HL-60 (cell line): ENCODE measurements at regions not wholly inside any gene's neighbourhood (a gene's known extent, or its start where the extent isn't known, plus 50 kb on each side); places are given as distances from the start of the nearest gene placed in this dataset.
"Not testable (repeated sequence)": the region's sequence is repeated elsewhere in the genome, so short reads cannot be mapped to it uniquely, and the experiment has no call there.

ENCODE experiments used
- DNase-seq, 2 experiments: peaks; one replicate each; pipeline ENCODE4 v3.0.0-alpha.2; 2010 to 2020; ENCODE audit warnings: low read depth in 1 of 2, low spot score in 1 of 2
- H3K27ac ChIP-seq: fragments of 250-450 bp; sonication (Bioruptor Pico); replicated peaks from 2 replicates; pipeline ENCODE4 v1.5.1; 2020; ENCODE audit warnings: mild to moderate bottlenecking, moderate library complexity
- H3K27me3 ChIP-seq: fragments of 250-450 bp; sonication (Bioruptor Pico); 2 replicates; pipeline ENCODE4 v1.5.1; 2021; ENCODE audit warnings: mild to moderate bottlenecking, moderate library complexity; ENCODE audit not compliant: insufficient read depth, poor library complexity, severe bottlenecking
- H3K4me3 ChIP-seq: replicated peaks from 2 replicates; pipeline ENCODE4 v1.5.1; 2011; ENCODE audit warnings: mild to moderate bottlenecking, control low read depth, low read length; ENCODE audit not compliant: insufficient read depth
- CTCF ChIP-seq: IDR thresholded peaks from one replicate; pipeline ENCODE4 v1.5.1; 2011; ENCODE audit warnings: low read length, control low read depth, inconsistent platforms; ENCODE audit not compliant: insufficient read depth
- GABPA ChIP-seq: IDR thresholded peaks from 2 replicates; pipeline ENCODE4 v1.6.1; 2012; ENCODE audit warnings: low read depth
- POLR2AphosphoS5 ChIP-seq: IDR thresholded peaks from 2 replicates; pipeline ENCODE4 v1.6.1; 2012; ENCODE audit warnings: low read depth
- REST ChIP-seq: IDR thresholded peaks from 2 replicates; pipeline ENCODE4 v1.6.1; 2012; ENCODE audit warnings: low read depth; ENCODE audit not compliant: insufficient replicate concordance
- SPI1 ChIP-seq: IDR thresholded peaks from 2 replicates; pipeline ENCODE4 v1.6.1; 2012; ENCODE audit warnings: low read depth, mild to moderate bottlenecking, borderline replicate concordance

GRCh38 chr12:94839347-94839746 lies 164.2 kb downstream of the NDUFA12 start:
- no peak overlapping the region for H3K27ac ChIP-seq
- H3K27me3 ChIP-seq = no peaks in the 10 kb centered on the region
- no peak for DNase-seq
- TF ChIP-seq CTCF (no peak), SPI1 (no peak), POLR2AphosphoS5 (no peak), REST (no peak), GABPA (no peak)
- no peak overlapping the region for H3K4me3 ChIP-seq

GRCh38 chr12:94836952-94837670 lies 166.4 kb downstream of the NDUFA12 start:
- H3K4me3 ChIP-seq, DNase-seq, H3K27ac ChIP-seq, H3K27me3 ChIP-seq: not testable (repeated sequence)

GRCh38 chr12:94834036-94834625 lies 169.4 kb downstream of the NDUFA12 start:
- no peak overlapping the region for H3K27ac ChIP-seq
- no peak overlapping the region for H3K4me3 ChIP-seq
- no peak for DNase-seq
- TF ChIP-seq GABPA (no peak), POLR2AphosphoS5 (no peak), REST (no peak), CTCF (no peak), SPI1 (no peak)
- H3K27me3 ChIP-seq = no peaks in the 10 kb centered on the region

- Histone ChIP-seq H3K27ac (no peak overlapping the region), H3K4me3 (no peak overlapping the region), H3K27me3 (no peaks in the 10 kb centered on the region)
- TF ChIP-seq SPI1 = no peak
- no peak for DNase-seq
Measured at GRCh38 chr12:94832780-94833681, 170.5 kb downstream of the NDUFA12 start.
